Natural killer cell treated with Interleukin-12 subunit alpha and Interleukin-12 subunit beta and Interleukin-15 and Interleukin-18, amount 100 ng/mL, for 72 hours (primary cell): ENCODE measurements at regions not wholly inside any gene's neighbourhood (a gene's known extent, or its start where the extent isn't known, plus 50 kb on each side); places are given as distances from the start of the nearest gene placed in this dataset.

Source experiments
- ATAC-seq, 2 donors: fragments of 150-1000 bp; cut with Tn5 transposase in 1 of 2; sonication (Bioruptor Pico), chemical (Tn5 transposase) in 1 of 2; 2 replicates each; pipeline ENCODE4 v1.10.0; 2021
- DNase-seq: peaks from one replicate; pipeline ENCODE4 v3.0.0; 2022; ENCODE audit warnings: low spot score
- H3K27ac Mint-ChIP-seq, 2 donors: 1 replicate in 1 of 2; 2 replicates in 1 of 2; pipeline ENCODE4 v1.8.0; 2022; ENCODE audit warnings: mixed read lengths in 2 of 2, mild to moderate bottlenecking in 1 of 2, moderate library complexity in 1 of 2
- H3K27me3 Mint-ChIP-seq, 2 donors: 1 replicate in 1 of 2; 2 replicates in 1 of 2; pipeline ENCODE4 v1.8.0; 2022; ENCODE audit warnings: mixed read lengths in 2 of 2
- H3K36me3 Mint-ChIP-seq: one replicate; pipeline ENCODE4 v1.8.0; 2022; ENCODE audit warnings: mixed read lengths
- H3K4me1 Mint-ChIP-seq, 2 donors: 1 replicate in 1 of 2; 2 replicates in 1 of 2; pipeline ENCODE4 v1.8.0; 2022; ENCODE audit warnings: low read depth in 2 of 2, mixed read lengths in 2 of 2, mild to moderate bottlenecking in 1 of 2
- H3K4me3 Mint-ChIP-seq: one replicate; pipeline ENCODE4 v1.8.0; 2022; ENCODE audit warnings: mixed read lengths
- H3K9me3 Mint-ChIP-seq: 2 replicates; pipeline ENCODE4 v1.8.0; 2022; ENCODE audit warnings: mixed read lengths

- Mint-ChIP-seq H3K4me1 (no peaks in the 10 kb centered on the region), H3K36me3 (no peaks in the 10 kb centered on the region), H3K27me3 (peaks cover 23 to 34% of the 10 kb centered on the region in 2 donors), H3K4me3 (no peak overlapping the region), H3K27ac (no peak overlapping the region), H3K9me3 (peaks cover 6% of the 10 kb centered on the region)
- DNase-seq: no peak
- ATAC-seq: no peak
These were observed 392.0 kb upstream of the RORA start for GRCh38 chr15:61621146-61621545.

- ATAC-seq (no peak), DNase-seq (no peak)
- Mint-ChIP-seq H3K4me3 (no peak overlapping the region), H3K9me3 (peaks cover 6% of the 10 kb centered on the region), H3K27ac (no peak overlapping the region), H3K4me1 (no peaks in the 10 kb centered on the region), H3K27me3 (peaks cover 29 to 42% of the 10 kb centered on the region in 2 donors), H3K36me3 (peaks cover 1% of the 10 kb centered on the region)
These were observed 391.0 kb upstream of the RORA start for GRCh38 chr15:61620151-61620550.

- DNase-seq (no peak), ATAC-seq (no peak)
- H3K27me3 Mint-ChIP-seq: peaks cover 43 to 56% of the 10 kb centered on the region in 2 donors
- H3K4me1 Mint-ChIP-seq: no peaks in the 10 kb centered on the region
- H3K27ac Mint-ChIP-seq: no peak overlapping the region
- peaks cover 23% of the 10 kb centered on the region for H3K36me3 Mint-ChIP-seq
- H3K4me3 Mint-ChIP-seq: no peak overlapping the region
- H3K9me3 Mint-ChIP-seq: peaks cover 6% of the 10 kb centered on the region
These were observed 384.6 kb upstream of the RORA start for GRCh38 chr15:61613729-61614128.

GRCh38 chr15:61613138-61613537 is 384.0 kb upstream of the RORA start:
- peaks cover 5% of the 10 kb centered on the region for H3K9me3 Mint-ChIP-seq
- H3K27ac Mint-ChIP-seq: no peak overlapping the region
- DNase-seq: no peak
- H3K4me3 Mint-ChIP-seq: no peak overlapping the region
- no peaks in the 10 kb centered on the region for H3K4me1 Mint-ChIP-seq
- ATAC-seq: no peak
- H3K27me3 Mint-ChIP-seq: peaks cover 45 to 56% of the 10 kb centered on the region in 2 donors
- H3K36me3 Mint-ChIP-seq: peaks cover 23% of the 10 kb centered on the region

- no peak overlapping the region for H3K4me3 Mint-ChIP-seq
- no peak for DNase-seq
- no peaks in the 10 kb centered on the region for H3K9me3 Mint-ChIP-seq
- peaks cover 23% of the 10 kb centered on the region for H3K36me3 Mint-ChIP-seq
- H3K4me1 Mint-ChIP-seq: no peaks in the 10 kb centered on the region
- no peak for ATAC-seq
- H3K27me3 Mint-ChIP-seq: peaks cover 42 to 54% of the 10 kb centered on the region in 2 donors
- no peak overlapping the region for H3K27ac Mint-ChIP-seq
These were observed 383.0 kb upstream of the RORA start for GRCh38 chr15:61612111-61612510.

GRCh38 chr15:61605343-61605742 is 376.2 kb upstream of the RORA start:
- H3K27ac Mint-ChIP-seq: no peak overlapping the region
- DNase-seq (no peak), ATAC-seq (no peak)
- peaks cover 35 to 38% of the 10 kb centered on the region in 2 donors for H3K27me3 Mint-ChIP-seq
- H3K4me3 Mint-ChIP-seq: no peak overlapping the region
- H3K4me1 Mint-ChIP-seq: no peaks in the 10 kb centered on the region
- H3K36me3 Mint-ChIP-seq: peaks cover under 1% of the 10 kb centered on the region
- no peaks in the 10 kb centered on the region for H3K9me3 Mint-ChIP-seq

GRCh38 chr15:61598655-61599054 is 369.6 kb upstream of the RORA start:
- Mint-ChIP-seq H3K27me3 (peaks cover 21 to 24% of the 10 kb centered on the region in 2 donors), H3K36me3 (no peaks in the 10 kb centered on the region), H3K4me3 (no peak overlapping the region), H3K4me1 (no peaks in the 10 kb centered on the region), H3K9me3 (no peaks in the 10 kb centered on the region), H3K27ac (no peak overlapping the region)
- ATAC-seq (no peak), DNase-seq (no peak)

GRCh38 chr15:61584410-61584809 is 355.3 kb upstream of the RORA start:
- Mint-ChIP-seq H3K9me3 (no peaks in the 10 kb centered on the region), H3K36me3 (no peaks in the 10 kb centered on the region), H3K4me3 (no peak overlapping the region), H3K4me1 (no peaks in the 10 kb centered on the region), H3K27me3 (peaks cover 11 to 36% of the 10 kb centered on the region in 2 donors), H3K27ac (no peak overlapping the region)
- no peak for DNase-seq
- ATAC-seq: no peak

GRCh38 chr15:61582092-61582491 is 353.0 kb upstream of the RORA start:
- peaks cover 9 to 35% of the 10 kb centered on the region in 2 donors for H3K27me3 Mint-ChIP-seq
- DNase-seq: no peak
- H3K36me3 Mint-ChIP-seq: no peaks in the 10 kb centered on the region
- H3K9me3 Mint-ChIP-seq: no peaks in the 10 kb centered on the region
- H3K4me3 Mint-ChIP-seq: no peak overlapping the region
- no peak for ATAC-seq
- no peaks in the 10 kb centered on the region for H3K4me1 Mint-ChIP-seq
- no peak overlapping the region for H3K27ac Mint-ChIP-seq

- DNase-seq: no peak
- Mint-ChIP-seq H3K27ac (no peak overlapping the region), H3K4me3 (no peak overlapping the region), H3K4me1 (no peaks in the 10 kb centered on the region), H3K36me3 (no peaks in the 10 kb centered on the region), H3K9me3 (peaks cover 3% of the 10 kb centered on the region), H3K27me3 (peaks cover 21 to 32% of the 10 kb centered on the region in 2 donors)
- ATAC-seq: no peak
These were observed 346.5 kb upstream of the RORA start for GRCh38 chr15:61575597-61575996.

GRCh38 chr15:61571026-61571425 is 341.9 kb upstream of the RORA start:
- no peaks in the 10 kb centered on the region for H3K4me1 Mint-ChIP-seq
- DNase-seq (no peak), ATAC-seq (no peak)
- H3K27ac Mint-ChIP-seq: no peak overlapping the region
- no peaks in the 10 kb centered on the region for H3K36me3 Mint-ChIP-seq
- no peaks in the 10 kb centered on the region for H3K9me3 Mint-ChIP-seq
- H3K4me3 Mint-ChIP-seq: no peak overlapping the region
- H3K27me3 Mint-ChIP-seq: peaks cover 23 to 25% of the 10 kb centered on the region in 2 donors

GRCh38 chr15:61564785-61565184 is 335.7 kb upstream of the RORA start:
- no peaks in the 10 kb centered on the region for H3K4me1 Mint-ChIP-seq
- H3K4me3 Mint-ChIP-seq: no peak overlapping the region
- no peaks in the 10 kb centered on the region for H3K9me3 Mint-ChIP-seq
- DNase-seq (no peak), ATAC-seq (no peak)
- peaks cover 13 to 43% of the 10 kb centered on the region in 2 donors for H3K27me3 Mint-ChIP-seq
- no peak overlapping the region for H3K27ac Mint-ChIP-seq
- no peaks in the 10 kb centered on the region for H3K36me3 Mint-ChIP-seq

- Mint-ChIP-seq H3K9me3 (no peaks in the 10 kb centered on the region), H3K27ac (no peak overlapping the region), H3K4me1 (no peaks in the 10 kb centered on the region), H3K4me3 (no peak overlapping the region), H3K27me3 (peaks cover 22 to 42% of the 10 kb centered on the region in 2 donors), H3K36me3 (no peaks in the 10 kb centered on the region)
- no peak for DNase-seq
- ATAC-seq: no peak
These were observed 329.4 kb upstream of the RORA start for GRCh38 chr15:61558172-61559136.

- H3K9me3 Mint-ChIP-seq: no peaks in the 10 kb centered on the region
- ATAC-seq: peak in 1 of 2 donors; percentile 43
- H3K27ac Mint-ChIP-seq: no peak overlapping the region
- no peaks in the 10 kb centered on the region for H3K4me1 Mint-ChIP-seq
- H3K4me3 Mint-ChIP-seq: no peak overlapping the region
- no peaks in the 10 kb centered on the region for H3K36me3 Mint-ChIP-seq
- peaks cover 27 to 47% of the 10 kb centered on the region in 2 donors for H3K27me3 Mint-ChIP-seq
- DNase-seq: no peak
These were observed 327.0 kb upstream of the RORA start for GRCh38 chr15:61556037-61556648.
